OCI-LY7 (cell line): ENCODE measurements at regions not wholly inside any gene's neighbourhood (a gene's known extent, or its start where the extent isn't known, plus 50 kb on each side); places are given as distances from the start of the nearest gene placed in this dataset.

Source experiments
- BruUV-seq: library from RNA; stranded (reverse); fragments of 400-500 nt; replicated peaks from 2 replicates; lab custom pipeline; 2021; lab: Mats Ljungman, UMichigan
- CTCF ChIA-PET: fragments of 300-600 bp; sonication (Branson Sonifier 250); formaldehyde crosslinking; loops from one replicate; lab custom pipeline; 2022; ENCODE audit warnings: antibody characterized with exemption; ENCODE audit not compliant: unreplicated experiment; lab: Charles Lee
- POLR2A ChIA-PET: fragments of 300-600 bp; sonication (Branson Sonifier 250); formaldehyde crosslinking; loops from one replicate; lab custom pipeline; 2022; ENCODE audit warnings: antibody characterized with exemption; lab: Charles Lee
- DNase-seq: peaks from one replicate; pipeline ENCODE4 v3.0.0-alpha.2; 2015; ENCODE audit warnings: low spot score
- H2AFZ ChIP-seq: fragments of 200-600 bp; sonication (generic), shearing (Covaris generic); 2 replicates; pipeline ENCODE4 v1.6.1; 2014; ENCODE audit warnings: mild to moderate bottlenecking, antibody characterized with exemption, low read length, moderate library complexity
- H3K27ac ChIP-seq: fragments of 200-600 bp; sonication (generic); 2 replicates; pipeline ENCODE4 v1.5.1; 2014; ENCODE audit warnings: mixed run types, low read depth, mild to moderate bottlenecking, moderate library complexity, low read length, inconsistent platforms; ENCODE audit not compliant: poor library complexity, severe bottlenecking
- H3K36me3 ChIP-seq: fragments of 200-600 bp; sonication (generic); 2 replicates; pipeline ENCODE4 v1.6.1; 2014; ENCODE audit warnings: mild to moderate bottlenecking, antibody characterized with exemption, low read length, moderate library complexity, mixed read lengths; ENCODE audit not compliant: insufficient read depth
- H3K4me1 ChIP-seq: fragments of 200-600 bp; sonication (generic); 2 replicates; pipeline ENCODE4 v1.5.1; 2014; ENCODE audit warnings: mild to moderate bottlenecking, low read length; ENCODE audit not compliant: insufficient read depth, poor library complexity, severe bottlenecking
- H3K4me2 ChIP-seq: fragments of 200-600 bp; sonication (generic); 2 replicates; pipeline ENCODE4 v1.6.1; 2014; ENCODE audit warnings: mild to moderate bottlenecking, low read length
- H3K4me3 ChIP-seq: fragments of 200-600 bp; sonication (generic); 2 replicates; pipeline ENCODE4 v1.5.1; 2014; ENCODE audit warnings: mild to moderate bottlenecking, low read depth, low read length; ENCODE audit not compliant: poor library complexity, severe bottlenecking
- H3K79me2 ChIP-seq: fragments of 200-600 bp; sonication (generic); 2 replicates; pipeline ENCODE4 v1.6.1; 2016; ENCODE audit warnings: low read depth, mild to moderate bottlenecking, low read length, moderate library complexity, mixed read lengths; ENCODE audit not compliant: insufficient read depth
- H3K9me2 ChIP-seq: fragments of 200-600 bp; sonication (generic); 2 replicates; pipeline ENCODE4 v1.6.1; 2016; ENCODE audit warnings: mild to moderate bottlenecking, low read length, mixed read lengths; ENCODE audit not compliant: insufficient read depth
- H3K9me3 ChIP-seq: fragments of 200-600 bp; sonication (generic); 2 replicates; pipeline ENCODE4 v1.6.1; 2014; ENCODE audit warnings: mild to moderate bottlenecking, mixed run types, low read length, mixed read lengths
- H4K20me1 ChIP-seq: fragments of 200-600 bp; sonication (generic); 2 replicates; pipeline ENCODE4 v1.6.1; 2014; ENCODE audit warnings: mild to moderate bottlenecking, antibody characterized with exemption, low read length, moderate library complexity, mixed read lengths; ENCODE audit not compliant: insufficient read depth
- CTCF ChIP-seq: fragments of 200-600 bp; sonication (generic); conservative IDR thresholded peaks from 2 replicates; pipeline ENCODE4 v1.5.1; 2014; ENCODE audit warnings: mild to moderate bottlenecking, antibody characterized with exemption, low read length, moderate library complexity, mixed read lengths
- EZH2phosphoT487 ChIP-seq: fragments of 200-600 bp; sonication (generic); IDR thresholded peaks from 2 replicates; pipeline ENCODE4 v1.6.1; 2018; ENCODE audit warnings: low read depth, borderline replicate concordance, mild to moderate bottlenecking, mixed run types, antibody characterized with exemption, low read length, moderate library complexity, mixed read lengths
- intact Hi-C: fragments of 100-400 bp; cut with micrococcal nuclease; formaldehyde crosslinking; loops from one replicate; pipeline ENCODE4 v1.10.0; 2022; ENCODE audit not compliant: unreplicated experiment

GRCh38 chr9:107567462-107567861, 77.9 kb upstream of the KLF4 start:
- POLR2A ChIA-PET = interaction anchor here (0.7 kb wide), 1 partner anchor 1020 kb away, joined by 3 read pairs; no protein-coding TSS in a partner anchor
- no peak overlapping the region for H3K4me3 ChIP-seq

GRCh38 chr9:107566611-107567061, 77.1 kb upstream of the KLF4 start:
- Histone ChIP-seq H3K27ac (no peak overlapping the region), H3K9me3 (no peaks in the 10 kb centered on the region), H3K4me1 (no peaks in the 10 kb centered on the region), H3K9me2 (no peaks in the 10 kb centered on the region), H3K4me2 (no peak overlapping the region), H4K20me1 (no peaks in the 10 kb centered on the region), H3K4me3 (no peak overlapping the region), H2AFZ (no peak overlapping the region), H3K36me3 (no peaks in the 10 kb centered on the region), H3K79me2 (no peaks in the 10 kb centered on the region)
- BruUV-seq = no TSS peak
- DNase-seq = no peak
- intact Hi-C loops = no loop called here
- CTCF ChIA-PET = no interaction called here
- POLR2A ChIA-PET = interaction anchor here (0.7 kb wide), 1 partner anchor 1021 kb away, joined by 3 read pairs; no protein-coding TSS in a partner anchor
- TF ChIP-seq EZH2phosphoT487 (no peak), CTCF (no peak)

More at GRCh38 chr9:107567462-107567861, 77.9 kb upstream of the KLF4 start:
- no TSS peak for BruUV-seq
- intact Hi-C loops = no loop called here
- CTCF ChIA-PET = no interaction called here
- no peak overlapping the region for H3K27ac ChIP-seq
- H2AFZ ChIP-seq = no peak overlapping the region
- no peaks in the 10 kb centered on the region for H3K9me3 ChIP-seq
- H3K9me2 ChIP-seq = no peaks in the 10 kb centered on the region
- no peaks in the 10 kb centered on the region for H3K4me1 ChIP-seq
- no peaks in the 10 kb centered on the region for H4K20me1 ChIP-seq
- no peak overlapping the region for H3K4me2 ChIP-seq
- H3K79me2 ChIP-seq = no peaks in the 10 kb centered on the region
- TF ChIP-seq EZH2phosphoT487 (no peak), CTCF (no peak)
- no peak for DNase-seq
- no peaks in the 10 kb centered on the region for H3K36me3 ChIP-seq

GRCh38 chr9:107562798-107563197, 73.2 kb upstream of the KLF4 start:
- ChIA-PET POLR2A (interaction anchor here (1.1 kb wide), 1 partner anchor 9 kb away, joined by 3 read pairs; no protein-coding TSS in a partner anchor), CTCF (no interaction called here)
- no peak for DNase-seq
- no peak overlapping the region for H3K4me3 ChIP-seq
- no peaks in the 10 kb centered on the region for H4K20me1 ChIP-seq
- H3K79me2 ChIP-seq = no peaks in the 10 kb centered on the region
- intact Hi-C loops = no loop called here
- no peaks in the 10 kb centered on the region for H3K9me3 ChIP-seq
- no TSS peak for BruUV-seq
- no peaks in the 10 kb centered on the region for H3K36me3 ChIP-seq
- H3K4me2 ChIP-seq = no peak overlapping the region
- H2AFZ ChIP-seq = no peak overlapping the region
- H3K27ac ChIP-seq = no peak overlapping the region
- H3K4me1 ChIP-seq = no peaks in the 10 kb centered on the region
- TF ChIP-seq EZH2phosphoT487 (no peak), CTCF (no peak)
- no peaks in the 10 kb centered on the region for H3K9me2 ChIP-seq
